ENCODE measurements at regions not wholly inside any gene's neighbourhood (a gene's known extent, or its start where the extent isn't known, plus 50 kb on each side); places are given as distances from the start of the nearest gene placed in this dataset.

DNA sequence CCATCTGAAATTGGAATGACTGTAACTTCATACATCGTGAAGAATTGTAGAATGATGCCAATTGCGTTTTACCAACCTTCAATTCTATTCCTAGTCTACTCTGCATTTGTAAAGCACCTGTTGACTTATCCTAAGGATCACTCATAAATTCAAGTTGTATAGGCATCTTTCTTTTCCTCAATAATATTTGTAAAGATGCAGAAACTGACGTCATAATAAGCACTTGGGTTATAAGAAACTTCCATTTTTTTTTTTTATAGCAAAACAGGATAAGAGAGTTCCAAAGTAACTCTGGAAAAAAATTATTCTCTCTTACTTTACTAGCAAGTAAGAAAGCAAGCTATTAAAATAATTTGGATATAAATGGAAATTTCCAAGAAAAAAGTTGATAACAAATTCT lies 1377.4 kb upstream of the ACVR2A start:
- TF ChIP-seq, protein P1, sequence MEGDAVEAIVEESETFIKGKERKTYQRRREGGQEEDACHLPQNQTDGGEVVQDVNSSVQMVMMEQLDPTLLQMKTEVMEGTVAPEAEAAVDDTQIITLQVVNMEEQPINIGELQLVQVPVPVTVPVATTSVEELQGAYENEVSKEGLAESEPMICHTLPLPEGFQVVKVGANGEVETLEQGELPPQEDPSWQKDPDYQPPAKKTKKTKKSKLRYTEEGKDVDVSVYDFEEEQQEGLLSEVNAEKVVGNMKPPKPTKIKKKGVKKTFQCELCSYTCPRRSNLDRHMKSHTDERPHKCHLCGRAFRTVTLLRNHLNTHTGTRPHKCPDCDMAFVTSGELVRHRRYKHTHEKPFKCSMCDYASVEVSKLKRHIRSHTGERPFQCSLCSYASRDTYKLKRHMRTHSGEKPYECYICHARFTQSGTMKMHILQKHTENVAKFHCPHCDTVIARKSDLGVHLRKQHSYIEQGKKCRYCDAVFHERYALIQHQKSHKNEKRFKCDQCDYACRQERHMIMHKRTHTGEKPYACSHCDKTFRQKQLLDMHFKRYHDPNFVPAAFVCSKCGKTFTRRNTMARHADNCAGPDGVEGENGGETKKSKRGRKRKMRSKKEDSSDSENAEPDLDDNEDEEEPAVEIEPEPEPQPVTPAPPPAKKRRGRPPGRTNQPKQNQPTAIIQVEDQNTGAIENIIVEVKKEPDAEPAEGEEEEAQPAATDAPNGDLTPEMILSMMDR (conservative IDR thresholded peaks at IDR 0.05 in 1 of 2, IDR thresholded peaks at IDR 0.05 in 1 of 2; ENCODE audit: low read depth in 1 of 2, low read length in 2 of 2), result no peak
- TF ChIP-seq EZH2 (IDR thresholded peaks at IDR 0.05; ENCODE audit: low read length, missing control alignments), result no peak

Measured in fibroblast of lung (primary cell).